ENCODE measurements at regions not wholly inside any gene's neighbourhood (a gene's known extent, or its start where the extent isn't known, plus 50 kb on each side); places are given as distances from the start of the nearest gene placed in this dataset.

- Histone ChIP-seq H3K4me2 (no peak overlapping the region), H3K4me3 (no peak overlapping the region), H4K20me1 (replicated peaks; ENCODE audit: insufficient read depth) (no peaks in the 10 kb centered on the region), H3K27ac (ENCODE audit: low read depth) (no peak overlapping the region), H2AFZ (no peak overlapping the region), H3F3A (replicated peaks; ENCODE audit: low read depth) (no peaks in the 10 kb centered on the region), H3K4me1 (ENCODE audit: insufficient read depth) (no peaks in the 10 kb centered on the region; the same call in 1 of the 2 replicates), H3K79me2 (replicated peaks; ENCODE audit: insufficient read depth) (no peaks in the 10 kb centered on the region), H3K9me2 (ENCODE audit: insufficient read depth) (peaks cover 7% of the 10 kb centered on the region; the same call in 1 of the 2 replicates), H3K27me3 (ENCODE audit: insufficient read depth) (no peaks in the 10 kb centered on the region), H3K36me3 (ENCODE audit: insufficient read depth) (no peaks in the 10 kb centered on the region)
- Mint-ChIP-seq H3K27me3 (ENCODE audit: insufficient read depth, low read depth, poor library complexity) (peaks cover 4% of the 10 kb centered on the region), H3K4me3 (no peak overlapping the region), H3K36me3 (ENCODE audit: low read depth) (no peaks in the 10 kb centered on the region), H3K4me1 (peaks cover 4% of the 10 kb centered on the region), H3K9me3 (no peaks in the 10 kb centered on the region), H3K27ac (no peak overlapping the region)
- DNase-seq (ENCODE audit: low spot score) = no peak
- no peak for TF ChIP-seq STAT1 (IDR thresholded peaks at IDR 0.05; ENCODE audit: unreplicated experiment)
- TF ChIP-seq, protein P1, sequence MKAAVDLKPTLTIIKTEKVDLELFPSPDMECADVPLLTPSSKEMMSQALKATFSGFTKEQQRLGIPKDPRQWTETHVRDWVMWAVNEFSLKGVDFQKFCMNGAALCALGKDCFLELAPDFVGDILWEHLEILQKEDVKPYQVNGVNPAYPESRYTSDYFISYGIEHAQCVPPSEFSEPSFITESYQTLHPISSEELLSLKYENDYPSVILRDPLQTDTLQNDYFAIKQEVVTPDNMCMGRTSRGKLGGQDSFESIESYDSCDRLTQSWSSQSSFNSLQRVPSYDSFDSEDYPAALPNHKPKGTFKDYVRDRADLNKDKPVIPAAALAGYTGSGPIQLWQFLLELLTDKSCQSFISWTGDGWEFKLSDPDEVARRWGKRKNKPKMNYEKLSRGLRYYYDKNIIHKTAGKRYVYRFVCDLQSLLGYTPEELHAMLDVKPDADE (IDR thresholded peaks at IDR 0.05) = no peak
- no peak for TF ChIP-seq CREB1 (CRISPR knock-in tag; IDR thresholded peaks at IDR 0.05; ENCODE audit: low read depth)
- TF ChIP-seq, protein P2, sequence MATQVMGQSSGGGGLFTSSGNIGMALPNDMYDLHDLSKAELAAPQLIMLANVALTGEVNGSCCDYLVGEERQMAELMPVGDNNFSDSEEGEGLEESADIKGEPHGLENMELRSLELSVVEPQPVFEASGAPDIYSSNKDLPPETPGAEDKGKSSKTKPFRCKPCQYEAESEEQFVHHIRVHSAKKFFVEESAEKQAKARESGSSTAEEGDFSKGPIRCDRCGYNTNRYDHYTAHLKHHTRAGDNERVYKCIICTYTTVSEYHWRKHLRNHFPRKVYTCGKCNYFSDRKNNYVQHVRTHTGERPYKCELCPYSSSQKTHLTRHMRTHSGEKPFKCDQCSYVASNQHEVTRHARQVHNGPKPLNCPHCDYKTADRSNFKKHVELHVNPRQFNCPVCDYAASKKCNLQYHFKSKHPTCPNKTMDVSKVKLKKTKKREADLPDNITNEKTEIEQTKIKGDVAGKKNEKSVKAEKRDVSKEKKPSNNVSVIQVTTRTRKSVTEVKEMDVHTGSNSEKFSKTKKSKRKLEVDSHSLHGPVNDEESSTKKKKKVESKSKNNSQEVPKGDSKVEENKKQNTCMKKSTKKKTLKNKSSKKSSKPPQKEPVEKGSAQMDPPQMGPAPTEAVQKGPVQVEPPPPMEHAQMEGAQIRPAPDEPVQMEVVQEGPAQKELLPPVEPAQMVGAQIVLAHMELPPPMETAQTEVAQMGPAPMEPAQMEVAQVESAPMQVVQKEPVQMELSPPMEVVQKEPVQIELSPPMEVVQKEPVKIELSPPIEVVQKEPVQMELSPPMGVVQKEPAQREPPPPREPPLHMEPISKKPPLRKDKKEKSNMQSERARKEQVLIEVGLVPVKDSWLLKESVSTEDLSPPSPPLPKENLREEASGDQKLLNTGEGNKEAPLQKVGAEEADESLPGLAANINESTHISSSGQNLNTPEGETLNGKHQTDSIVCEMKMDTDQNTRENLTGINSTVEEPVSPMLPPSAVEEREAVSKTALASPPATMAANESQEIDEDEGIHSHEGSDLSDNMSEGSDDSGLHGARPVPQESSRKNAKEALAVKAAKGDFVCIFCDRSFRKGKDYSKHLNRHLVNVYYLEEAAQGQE (IDR thresholded peaks at IDR 0.05; ENCODE audit: unreplicated experiment) = no peak
- no peak for TF ChIP-seq JUNB (IDR thresholded peaks at IDR 0.05; ENCODE audit: unreplicated experiment)
- no peak for TF ChIP-seq EZH2phosphoT487 (IDR thresholded peaks at IDR 0.05; ENCODE audit: unreplicated experiment)
- no peak for TF ChIP-seq ZNF114 (CRISPR knock-in tag; IDR thresholded peaks at IDR 0.05)
- no peak for TF ChIP-seq ZNF462 (CRISPR knock-in tag; IDR thresholded peaks at IDR 0.05)
- no peak for TF ChIP-seq ZNF331 (CRISPR knock-in tag; IDR thresholded peaks at IDR 0.05; ENCODE audit: low read depth)
- TF ChIP-seq POLR2AphosphoS5 (IDR thresholded peaks at IDR 0.05; ENCODE audit: low read depth) = no peak
- TF ChIP-seq CTCF (conservative IDR thresholded peaks at IDR 0.05; ENCODE audit: low read depth in 2 of 2) = no peak
- no peak for TF ChIP-seq NANOG (IDR thresholded peaks at IDR 0.05; ENCODE audit: borderline replicate concordance)
- no peak for TF ChIP-seq EZH2 (IDR thresholded peaks at IDR 0.05; ENCODE audit: low read depth, unreplicated experiment)
- no peak for ATAC-seq
Observed at GRCh38 chr1:157415661-157416060, 136.7 kb downstream of the FCRL5 start.
